ENCODE measurements at regions not wholly inside any gene's neighbourhood (a gene's known extent, or its start where the extent isn't known, plus 50 kb on each side); places are given as distances from the start of the nearest gene placed in this dataset.
"Not testable (repeated sequence)": the region's sequence is repeated elsewhere in the genome, so short reads cannot be mapped to it uniquely, and the experiment has no call there.

- no peak for DNase-seq (ENCODE audit: low read depth)
These were observed 102.5 kb upstream of the SOX2 start for GRCh38 chr3:181609030-181609767.

GRCh38 chr3:181604267-181604666 lies 107.5 kb upstream of the SOX2 start:
- DNase-seq (ENCODE audit: low read depth): no peak

GRCh38 chr3:181596126-181596525 lies 115.6 kb upstream of the SOX2 start:
- no peak for DNase-seq (ENCODE audit: low read depth)

GRCh38 chr3:181590939-181591338 lies 120.8 kb upstream of the SOX2 start:
- not testable (repeated sequence) for DNase-seq (ENCODE audit: low read depth)

GRCh38 chr3:181582619-181583018 lies 129.1 kb upstream of the SOX2 start:
- DNase-seq (ENCODE audit: low read depth): no peak

GRCh38 chr3:181581656-181582055 lies 130.1 kb upstream of the SOX2 start:
- DNase-seq (ENCODE audit: low read depth): no peak

- no peak for DNase-seq (ENCODE audit: low read depth)
These were observed 133.0 kb upstream of the SOX2 start for GRCh38 chr3:181578743-181579142.

- DNase-seq (ENCODE audit: low read depth): no peak
These were observed 139.3 kb upstream of the SOX2 start for GRCh38 chr3:181572432-181572831.

GRCh38 chr3:181570472-181570871 lies 141.3 kb upstream of the SOX2 start:
- DNase-seq (ENCODE audit: low read depth): no peak

- no peak for DNase-seq (ENCODE audit: low read depth)
These were observed 142.3 kb upstream of the SOX2 start for GRCh38 chr3:181569356-181569940.

- DNase-seq (ENCODE audit: low read depth): no peak
These were observed 143.0 kb upstream of the SOX2 start for GRCh38 chr3:181568693-181569092.

- no peak for DNase-seq (ENCODE audit: low read depth)
These were observed 143.5 kb upstream of the SOX2 start for GRCh38 chr3:181568248-181568647.

GRCh38 chr3:181567311-181568075 lies 144.2 kb upstream of the SOX2 start:
- DNase-seq (ENCODE audit: low read depth): no peak

GRCh38 chr3:181565416-181565815 lies 146.3 kb upstream of the SOX2 start:
- DNase-seq (ENCODE audit: low read depth): no peak

- DNase-seq (ENCODE audit: low read depth): no peak
These were observed 147.5 kb upstream of the SOX2 start for GRCh38 chr3:181564222-181564621.

GRCh38 chr3:181561139-181562031 lies 150.3 kb upstream of the SOX2 start:
- no peak for DNase-seq (ENCODE audit: low read depth)

GRCh38 chr3:181558870-181559269 lies 152.9 kb upstream of the SOX2 start:
- no peak for DNase-seq (ENCODE audit: low read depth)

GRCh38 chr3:181555681-181556080 lies 156.0 kb upstream of the SOX2 start:
- no peak for DNase-seq (ENCODE audit: low read depth)

GRCh38 chr3:181554233-181554765 lies 157.4 kb upstream of the SOX2 start:
- DNase-seq (ENCODE audit: low read depth): no peak

- no peak for DNase-seq (ENCODE audit: low read depth)
These were observed 162.5 kb upstream of the SOX2 start for GRCh38 chr3:181549266-181549665.

GRCh38 chr3:181541414-181541813 lies 170.3 kb upstream of the SOX2 start:
- DNase-seq (ENCODE audit: low read depth): no peak

GRCh38 chr3:181534781-181535221 lies 176.9 kb upstream of the SOX2 start:
- peak; percentile 8 for DNase-seq (ENCODE audit: low read depth)
